ENCODE measurements at regions not wholly inside any gene's neighbourhood (a gene's known extent, or its start where the extent isn't known, plus 50 kb on each side); places are given as distances from the start of the nearest gene placed in this dataset.
"Not testable (repeated sequence)": the region's sequence is repeated elsewhere in the genome, so short reads cannot be mapped to it uniquely, and the experiment has no call there.

DNA sequence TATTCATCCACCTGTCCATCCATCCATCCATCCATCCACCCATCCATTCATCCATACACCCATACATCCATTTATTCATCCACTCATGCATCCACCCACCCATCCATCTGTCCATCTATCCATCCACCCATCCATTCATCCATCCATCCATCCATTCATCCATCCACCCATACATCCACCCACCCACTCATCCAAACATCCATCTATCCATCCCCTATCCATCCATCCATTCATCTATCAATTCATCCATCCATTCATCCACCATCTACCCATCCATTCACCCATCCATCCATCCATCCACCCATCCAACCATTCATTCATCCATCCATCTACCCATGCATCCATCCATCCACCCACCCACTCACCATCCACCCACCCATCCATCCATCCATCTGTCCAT lies 142.6 kb upstream of the SFSWAP start:
- DNase-seq (ENCODE audit: insufficient read length, low spot score) (no peak), FAIRE-seq (no peak)
- TF ChIP-seq POLR2A (IDR thresholded peaks at IDR 0.05; ENCODE audit: low read depth, low read length) = no peak

DNA sequence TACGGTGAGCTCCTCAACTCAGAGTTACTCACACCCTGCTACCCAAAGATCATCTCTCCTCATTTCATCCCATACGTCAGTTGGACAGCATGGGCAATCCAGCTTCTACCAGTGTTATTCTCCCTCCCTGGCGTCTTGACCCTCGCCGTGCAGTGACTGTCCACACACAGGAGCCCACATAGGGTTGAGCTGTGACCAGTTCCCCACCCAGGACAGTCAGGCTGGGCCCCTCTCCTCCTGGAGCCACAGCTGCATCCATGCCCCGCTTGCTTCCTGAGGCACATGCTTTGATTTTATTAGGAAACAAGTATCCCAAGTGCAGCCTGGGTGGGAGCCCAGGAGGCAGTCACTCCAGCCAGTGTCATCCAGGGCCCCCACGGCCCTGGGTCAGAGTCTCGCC lies 140.3 kb upstream of the SFSWAP start:
- TF ChIP-seq SPI1 (IDR thresholded peaks at IDR 0.05; ENCODE audit: low read depth, low read length) (no peak), TAF1 (IDR thresholded peaks at IDR 0.05; ENCODE audit: low read depth, low read length) (no peak), PAX5 (IDR thresholded peaks at IDR 0.05; ENCODE audit: insufficient read depth, low read length, severe bottlenecking) (no peak), POU2F2 (IDR thresholded peaks at IDR 0.05; ENCODE audit: low read depth, low read length) (no peak), POLR2A (IDR thresholded peaks at IDR 0.05; ENCODE audit: low read depth, low read length) (no peak), POLR2AphosphoS5 (IDR thresholded peaks at IDR 0.05; ENCODE audit: low read depth, low read length) (no peak)
- DNase-seq (ENCODE audit: insufficient read length, low spot score) (no peak), FAIRE-seq (no peak)

DNA sequence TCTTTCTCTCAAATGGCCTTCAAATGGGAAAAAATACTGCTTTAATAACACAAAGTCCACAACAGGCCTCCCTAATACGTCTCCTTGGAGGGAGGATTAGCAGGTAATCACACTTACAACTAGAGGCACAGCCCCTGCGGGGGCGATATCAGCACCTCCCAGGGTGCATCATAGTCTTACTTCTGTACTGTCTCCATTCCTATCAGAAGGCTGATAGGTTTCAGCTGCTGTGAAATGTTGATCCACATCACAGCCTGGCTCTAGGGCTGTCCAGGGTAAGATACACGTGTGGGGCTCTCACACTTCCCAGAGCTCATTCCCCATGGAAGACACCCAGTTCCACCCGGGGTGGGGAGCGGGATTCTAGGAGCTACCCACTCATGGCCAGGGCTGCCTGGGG lies 139.1 kb upstream of the SFSWAP start:
- DNase-seq (ENCODE audit: insufficient read length, low spot score) = no peak
- TF ChIP-seq TAF1 (IDR thresholded peaks at IDR 0.05; ENCODE audit: low read depth, low read length) (no peak), POU2F2 (IDR thresholded peaks at IDR 0.05; ENCODE audit: low read depth, low read length) (no peak), POLR2A (IDR thresholded peaks at IDR 0.05; ENCODE audit: low read depth, low read length) (no peak), SPI1 (IDR thresholded peaks at IDR 0.05; ENCODE audit: low read depth, low read length) (no peak), PAX5 (IDR thresholded peaks at IDR 0.05; ENCODE audit: insufficient read depth, low read length, severe bottlenecking) (no peak)
- no peak for FAIRE-seq

DNA sequence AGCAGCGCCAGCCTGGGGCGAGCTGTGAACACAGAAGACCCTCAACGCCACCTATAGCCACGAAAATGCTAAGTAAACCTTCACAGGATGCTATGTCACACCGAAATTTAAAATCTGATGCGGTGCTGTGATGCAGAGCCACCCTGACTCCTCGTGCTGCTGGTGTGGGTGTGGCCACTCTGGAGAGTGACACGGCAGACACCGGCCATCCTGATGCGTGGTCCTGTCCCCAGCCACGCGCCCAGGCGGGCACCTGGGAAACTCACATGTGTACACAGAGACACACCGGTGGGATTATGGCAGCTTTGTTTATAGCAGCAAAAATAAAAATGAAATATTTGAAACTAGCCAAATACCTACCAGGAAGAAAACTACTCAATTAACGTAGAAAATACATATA lies 138.3 kb upstream of the SFSWAP start:
- TF ChIP-seq POLR2A (IDR thresholded peaks at IDR 0.05; ENCODE audit: low read depth, low read length) (no peak), SPI1 (IDR thresholded peaks at IDR 0.05; ENCODE audit: low read depth, low read length) (no peak), PAX5 (IDR thresholded peaks at IDR 0.05; ENCODE audit: insufficient read depth, low read length, severe bottlenecking) (no peak), POU2F2 (IDR thresholded peaks at IDR 0.05; ENCODE audit: low read depth, low read length) (no peak), TAF1 (IDR thresholded peaks at IDR 0.05; ENCODE audit: low read depth, low read length) (no peak), POLR2AphosphoS5 (IDR thresholded peaks at IDR 0.05; ENCODE audit: low read depth, low read length) (no peak)
- DNase-seq (ENCODE audit: insufficient read length, low spot score) (no peak), FAIRE-seq (no peak)

DNA sequence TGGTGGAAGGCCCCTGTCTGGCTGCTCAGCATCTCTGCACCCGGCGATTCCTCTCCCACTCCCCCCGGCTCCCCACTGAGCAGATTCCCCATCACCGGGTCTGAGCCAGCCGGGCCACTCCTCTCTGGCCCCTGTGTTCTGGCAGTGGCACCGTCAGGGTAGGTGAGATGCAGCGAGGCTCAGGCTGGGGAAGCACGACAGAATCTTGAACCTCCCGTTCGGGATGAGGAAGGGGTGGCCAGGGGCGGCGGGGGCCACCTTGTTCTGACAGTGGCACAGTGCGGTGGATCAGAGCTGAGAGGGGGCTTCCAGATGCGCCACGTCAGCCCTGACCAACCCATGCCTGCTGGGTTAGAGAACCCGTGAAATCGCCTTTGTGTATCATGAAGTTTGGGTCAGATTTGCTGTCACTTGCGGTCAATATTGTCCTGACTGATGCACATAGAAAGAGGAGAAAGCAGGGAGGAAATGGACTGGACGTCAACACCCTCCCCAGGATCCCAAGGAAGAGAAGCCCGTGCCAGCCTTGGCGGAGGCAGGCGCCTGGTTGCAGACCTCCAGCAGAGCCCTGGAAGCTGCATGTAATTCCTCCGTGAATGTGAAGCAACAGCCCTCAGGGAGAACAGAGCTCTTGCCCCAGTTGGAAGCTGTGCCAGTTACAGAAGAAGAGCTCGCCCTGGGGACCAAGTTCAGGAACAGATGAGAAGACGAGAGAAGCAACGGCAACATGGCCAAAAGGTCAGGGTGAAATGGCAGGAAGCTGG lies 137.1 kb upstream of the SFSWAP start:
- FAIRE-seq = no peak
- TF ChIP-seq SPI1 (IDR thresholded peaks at IDR 0.05; ENCODE audit: low read depth, low read length) = no peak
- TF ChIP-seq PAX5 (IDR thresholded peaks at IDR 0.05; ENCODE audit: insufficient read depth, low read length, severe bottlenecking) = no peak
- no peak for TF ChIP-seq POLR2AphosphoS5 (IDR thresholded peaks at IDR 0.05; ENCODE audit: low read depth, low read length)
- no peak for TF ChIP-seq POLR2A (IDR thresholded peaks at IDR 0.05; ENCODE audit: low read depth, low read length)
- no peak for TF ChIP-seq TAF1 (IDR thresholded peaks at IDR 0.05; ENCODE audit: low read depth, low read length)
- TF ChIP-seq POU2F2 (IDR thresholded peaks at IDR 0.05; ENCODE audit: low read depth, low read length) = no peak
- DNase-seq (ENCODE audit: insufficient read length, low spot score) = no peak

DNA sequence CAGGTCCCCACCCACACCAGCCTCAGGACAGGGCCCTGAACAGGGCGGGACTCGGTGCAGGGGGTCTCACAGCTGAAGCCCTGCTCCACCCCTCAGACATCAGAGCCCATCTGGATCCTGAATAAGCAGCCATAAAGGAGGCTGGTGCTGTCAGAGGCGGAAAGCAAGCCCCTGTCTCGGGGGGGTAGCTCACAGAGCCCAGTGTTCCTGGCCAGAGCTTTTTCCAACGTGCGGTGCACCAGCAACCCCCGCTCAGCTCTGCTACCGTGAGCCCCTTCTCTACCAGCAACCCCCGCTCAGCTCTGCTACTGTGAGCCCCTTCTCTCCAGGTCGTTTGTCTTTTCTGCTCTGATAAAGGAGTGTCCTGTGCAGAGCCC lies 136.5 kb upstream of the SFSWAP start:
- no peak for TF ChIP-seq PAX5 (IDR thresholded peaks at IDR 0.05; ENCODE audit: insufficient read depth, low read length, severe bottlenecking)
- no peak for TF ChIP-seq TAF1 (IDR thresholded peaks at IDR 0.05; ENCODE audit: low read depth, low read length)
- TF ChIP-seq POLR2A (IDR thresholded peaks at IDR 0.05; ENCODE audit: low read depth, low read length) = no peak
- no peak for TF ChIP-seq SPI1 (IDR thresholded peaks at IDR 0.05; ENCODE audit: low read depth, low read length)
- no peak for TF ChIP-seq POU2F2 (IDR thresholded peaks at IDR 0.05; ENCODE audit: low read depth, low read length)
- TF ChIP-seq POLR2AphosphoS5 (IDR thresholded peaks at IDR 0.05; ENCODE audit: low read depth, low read length) = no peak
- FAIRE-seq (no peak), DNase-seq (ENCODE audit: insufficient read length, low spot score) (no peak)

DNA sequence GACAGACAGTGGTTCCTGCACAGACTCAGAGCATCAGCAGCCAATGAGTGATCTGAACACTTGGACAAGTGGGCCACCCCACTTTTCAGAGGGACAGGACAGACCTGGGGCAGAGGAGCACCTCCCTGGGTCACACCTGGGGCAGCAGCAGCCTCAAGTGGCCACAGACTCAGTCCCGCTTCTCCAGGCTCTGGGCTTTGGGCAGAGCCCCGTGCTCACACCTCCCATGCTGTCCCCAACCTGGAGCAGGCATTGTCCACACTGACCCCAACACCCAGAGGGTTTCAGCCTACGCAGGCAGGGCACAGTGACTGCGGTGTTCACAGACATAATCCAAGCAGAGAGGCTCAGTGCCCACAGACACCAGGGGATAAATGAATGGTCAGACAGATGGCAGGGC lies 135.5 kb upstream of the SFSWAP start:
- TF ChIP-seq POLR2AphosphoS5 (IDR thresholded peaks at IDR 0.05; ENCODE audit: low read depth, low read length) = no peak
- no peak for TF ChIP-seq POLR2A (IDR thresholded peaks at IDR 0.05; ENCODE audit: low read depth, low read length)
- no peak for TF ChIP-seq TAF1 (IDR thresholded peaks at IDR 0.05; ENCODE audit: low read depth, low read length)
- TF ChIP-seq PAX5 (IDR thresholded peaks at IDR 0.05; ENCODE audit: insufficient read depth, low read length, severe bottlenecking) = no peak
- TF ChIP-seq SPI1 (IDR thresholded peaks at IDR 0.05; ENCODE audit: low read depth, low read length) = no peak
- no peak for TF ChIP-seq POU2F2 (IDR thresholded peaks at IDR 0.05; ENCODE audit: low read depth, low read length)
- no peak for FAIRE-seq
- no peak for DNase-seq (ENCODE audit: insufficient read length, low spot score)

DNA sequence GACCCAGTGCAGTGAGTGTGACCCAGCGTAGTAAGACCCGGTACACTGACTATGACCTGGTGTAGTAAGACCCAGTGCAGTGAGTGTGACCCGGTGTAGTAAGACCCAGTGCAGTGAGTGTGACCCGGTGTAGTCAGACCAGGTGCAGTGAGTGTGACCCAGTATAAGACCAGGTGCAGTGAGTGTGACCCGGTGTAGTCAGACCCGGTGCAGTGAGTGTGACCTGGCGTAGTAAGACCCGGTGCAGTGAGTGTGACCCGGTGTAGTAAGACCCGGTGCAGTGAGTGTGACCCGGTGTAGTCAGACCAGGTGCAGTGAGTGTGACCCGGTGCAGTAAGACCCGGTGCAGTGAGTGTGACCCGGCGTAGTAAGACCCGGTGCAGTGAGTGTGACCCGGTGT lies 134.2 kb upstream of the SFSWAP start:
- not testable (repeated sequence) for FAIRE-seq; DNase-seq (ENCODE audit: insufficient read length, low spot score)

DNA sequence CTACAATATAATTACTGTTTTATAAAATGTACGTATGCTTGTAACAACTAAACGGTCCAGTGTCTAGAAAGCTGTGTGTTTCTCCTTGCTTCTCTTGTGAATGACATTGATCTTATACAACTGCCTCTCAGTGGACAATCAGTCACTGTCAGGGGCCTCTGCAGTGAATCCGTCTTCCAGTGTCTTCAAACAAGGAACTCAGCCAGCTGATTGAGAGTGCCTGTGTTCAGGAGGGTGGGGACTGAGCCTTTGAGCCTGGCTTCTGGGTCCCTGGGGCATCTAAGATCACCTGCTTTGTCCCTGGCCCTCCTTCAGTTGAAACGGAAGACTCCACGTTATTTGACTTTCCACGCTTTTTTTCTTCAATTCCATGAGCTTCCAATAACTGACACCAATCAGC lies 133.1 kb upstream of the SFSWAP start:
- TF ChIP-seq PAX5 (IDR thresholded peaks at IDR 0.05; ENCODE audit: insufficient read depth, low read length, severe bottlenecking) (no peak), SPI1 (IDR thresholded peaks at IDR 0.05; ENCODE audit: low read depth, low read length) (no peak), POLR2AphosphoS5 (IDR thresholded peaks at IDR 0.05; ENCODE audit: low read depth, low read length) (no peak), POLR2A (IDR thresholded peaks at IDR 0.05; ENCODE audit: low read depth, low read length) (no peak), POU2F2 (IDR thresholded peaks at IDR 0.05; ENCODE audit: low read depth, low read length) (no peak), TAF1 (IDR thresholded peaks at IDR 0.05; ENCODE audit: low read depth, low read length) (no peak)
- DNase-seq (ENCODE audit: insufficient read length, low spot score) = no peak
- no peak for FAIRE-seq

DNA sequence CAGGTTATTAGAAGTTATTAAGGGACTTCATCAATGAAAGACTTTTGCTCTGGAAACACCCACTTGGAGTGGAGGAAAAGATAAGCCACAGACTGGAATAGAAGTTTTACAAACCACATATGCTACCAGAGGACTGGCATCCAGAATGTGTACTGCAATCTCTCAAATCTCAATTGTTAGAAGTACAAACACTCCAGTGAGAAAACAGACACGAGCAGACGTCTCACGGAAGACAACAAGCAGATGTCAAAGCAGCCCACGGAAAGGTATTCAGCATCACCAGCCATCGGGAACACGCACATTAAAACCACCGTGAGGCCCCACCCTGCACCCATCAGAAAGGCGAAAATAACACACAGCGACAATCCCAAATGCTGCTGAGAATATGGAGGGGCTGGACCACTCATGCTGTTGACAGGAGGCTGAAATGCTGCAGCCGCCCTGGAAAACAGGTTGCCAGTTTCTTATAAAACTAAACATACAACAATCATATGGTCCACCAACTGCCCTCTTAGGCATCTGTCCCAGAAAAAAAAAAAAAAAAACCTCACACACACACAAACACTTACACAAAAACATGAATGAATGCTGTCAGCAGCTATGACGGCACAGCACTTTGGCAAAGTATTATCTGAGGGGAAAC lies 131.9 kb upstream of the SFSWAP start:
- no peak for TF ChIP-seq PAX5 (IDR thresholded peaks at IDR 0.05; ENCODE audit: insufficient read depth, low read length, severe bottlenecking)
- TF ChIP-seq TAF1 (IDR thresholded peaks at IDR 0.05; ENCODE audit: low read depth, low read length) = no peak
- no peak for TF ChIP-seq POLR2AphosphoS5 (IDR thresholded peaks at IDR 0.05; ENCODE audit: low read depth, low read length)
- no peak for TF ChIP-seq POU2F2 (IDR thresholded peaks at IDR 0.05; ENCODE audit: low read depth, low read length)
- no peak for TF ChIP-seq POLR2A (IDR thresholded peaks at IDR 0.05; ENCODE audit: low read depth, low read length)
- TF ChIP-seq SPI1 (IDR thresholded peaks at IDR 0.05; ENCODE audit: low read depth, low read length) = no peak
- FAIRE-seq = no peak
- DNase-seq (ENCODE audit: insufficient read length, low spot score) = no peak

All from GM12891 (cell line).